22Rv1 (cell line): ENCODE measurements at regions not wholly inside any gene's neighbourhood (a gene's known extent, or its start where the extent isn't known, plus 50 kb on each side); places are given as distances from the start of the nearest gene placed in this dataset.
"Not testable (repeated sequence)": the region's sequence is repeated elsewhere in the genome, so short reads cannot be mapped to it uniquely, and the experiment has no call there.

Source experiments
- H3K27ac ChIP-seq: fragments of 450-650 bp; 2 replicates; pipeline ENCODE4 v1.5.1; 2017
- ZFX ChIP-seq: fragments of 450-650 bp; IDR thresholded peaks from 2 replicates; pipeline ENCODE4 v1.6.1; 2017; ENCODE audit warnings: antibody characterized with exemption, borderline replicate concordance
- TF ChIP-seq, protein P1 (sequence below): fragments of 450-650 bp; IDR thresholded peaks from 2 replicates; pipeline ENCODE4 v1.5.1; 2017; ENCODE audit warnings: mild to moderate bottlenecking

DNA sequence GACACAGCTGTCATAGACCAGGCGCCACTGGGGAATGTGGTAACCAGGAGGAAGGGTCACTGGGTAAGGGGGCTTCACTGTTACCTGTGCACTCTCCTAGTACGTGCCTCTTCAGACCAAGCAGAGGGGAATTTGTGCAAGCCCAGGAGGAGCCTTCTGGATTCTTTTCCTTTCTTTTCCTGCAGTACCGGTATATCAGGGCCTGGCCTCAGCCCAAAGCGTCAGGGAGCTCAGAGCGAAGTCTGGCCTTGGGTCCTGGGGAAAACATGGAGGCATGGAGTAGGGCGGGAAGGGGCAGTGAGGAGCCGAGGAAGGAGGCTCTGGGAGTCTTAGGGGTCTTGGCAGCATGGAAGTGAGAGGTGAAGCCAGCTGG is 133.6 kb upstream of the GDF10 start:
- TF ChIP-seq, protein P1, sequence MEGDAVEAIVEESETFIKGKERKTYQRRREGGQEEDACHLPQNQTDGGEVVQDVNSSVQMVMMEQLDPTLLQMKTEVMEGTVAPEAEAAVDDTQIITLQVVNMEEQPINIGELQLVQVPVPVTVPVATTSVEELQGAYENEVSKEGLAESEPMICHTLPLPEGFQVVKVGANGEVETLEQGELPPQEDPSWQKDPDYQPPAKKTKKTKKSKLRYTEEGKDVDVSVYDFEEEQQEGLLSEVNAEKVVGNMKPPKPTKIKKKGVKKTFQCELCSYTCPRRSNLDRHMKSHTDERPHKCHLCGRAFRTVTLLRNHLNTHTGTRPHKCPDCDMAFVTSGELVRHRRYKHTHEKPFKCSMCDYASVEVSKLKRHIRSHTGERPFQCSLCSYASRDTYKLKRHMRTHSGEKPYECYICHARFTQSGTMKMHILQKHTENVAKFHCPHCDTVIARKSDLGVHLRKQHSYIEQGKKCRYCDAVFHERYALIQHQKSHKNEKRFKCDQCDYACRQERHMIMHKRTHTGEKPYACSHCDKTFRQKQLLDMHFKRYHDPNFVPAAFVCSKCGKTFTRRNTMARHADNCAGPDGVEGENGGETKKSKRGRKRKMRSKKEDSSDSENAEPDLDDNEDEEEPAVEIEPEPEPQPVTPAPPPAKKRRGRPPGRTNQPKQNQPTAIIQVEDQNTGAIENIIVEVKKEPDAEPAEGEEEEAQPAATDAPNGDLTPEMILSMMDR = no peak
- TF ChIP-seq ZFX = no peak
- H3K27ac ChIP-seq = no peak overlapping the region

DNA sequence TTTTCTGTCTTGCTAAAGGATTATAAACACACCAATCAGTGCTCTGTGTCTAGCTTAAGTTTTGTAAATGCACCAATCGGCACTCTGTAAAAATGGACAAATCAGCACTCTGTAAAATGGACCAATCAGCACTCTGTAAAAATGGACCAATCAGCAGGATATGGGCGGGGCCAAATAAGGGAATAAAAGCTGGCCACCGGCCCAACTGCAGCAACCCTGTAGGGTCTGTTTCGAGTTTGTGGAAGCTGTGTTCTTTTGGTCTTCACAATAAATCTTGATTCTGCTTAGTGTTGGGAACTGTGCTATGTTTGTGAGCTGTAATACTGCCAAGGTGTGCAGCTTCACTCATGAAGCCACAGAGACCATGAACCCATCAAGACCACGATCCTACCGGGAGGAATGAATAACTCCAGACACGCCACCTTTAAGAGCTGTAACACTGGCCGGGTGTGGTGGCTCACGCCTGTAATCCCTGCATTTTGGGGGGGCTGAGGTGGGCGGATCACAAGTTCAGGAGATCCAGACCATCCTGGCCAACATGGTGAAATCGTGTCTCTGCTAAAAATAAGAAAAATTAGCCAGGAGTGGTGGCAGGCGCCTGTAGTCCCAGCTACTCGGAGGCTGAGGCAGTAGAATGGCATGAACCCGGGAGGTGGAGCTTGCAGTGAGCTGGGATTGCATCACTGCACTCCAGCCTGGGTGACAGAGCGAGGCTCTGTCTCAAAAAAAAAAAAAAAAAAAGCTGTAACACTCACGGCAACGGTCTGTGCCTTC is 133.0 kb upstream of the GDF10 start:
- not testable (repeated sequence) for H3K27ac ChIP-seq

DNA sequence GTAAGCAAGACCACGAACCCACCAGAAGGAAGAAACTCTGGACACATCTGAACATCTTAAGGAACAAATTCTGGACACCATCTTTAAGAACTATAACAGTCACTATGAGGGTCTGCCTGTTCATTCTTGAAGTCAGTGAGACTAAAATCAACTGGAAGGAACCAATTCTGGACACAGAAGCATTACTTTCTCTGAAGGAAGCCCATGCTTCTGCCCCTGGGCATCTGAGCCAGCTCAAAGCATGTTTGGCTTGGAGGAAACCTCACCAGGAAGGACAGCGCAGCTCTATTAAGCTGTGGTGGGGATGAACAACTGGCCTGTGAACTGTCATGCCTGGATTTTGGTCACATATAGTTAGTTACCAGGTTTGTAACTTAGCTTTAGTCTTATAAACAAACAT is 132.4 kb upstream of the GDF10 start:
- TF ChIP-seq, protein P1 = no peak
- H3K27ac ChIP-seq = no peak overlapping the region

DNA sequence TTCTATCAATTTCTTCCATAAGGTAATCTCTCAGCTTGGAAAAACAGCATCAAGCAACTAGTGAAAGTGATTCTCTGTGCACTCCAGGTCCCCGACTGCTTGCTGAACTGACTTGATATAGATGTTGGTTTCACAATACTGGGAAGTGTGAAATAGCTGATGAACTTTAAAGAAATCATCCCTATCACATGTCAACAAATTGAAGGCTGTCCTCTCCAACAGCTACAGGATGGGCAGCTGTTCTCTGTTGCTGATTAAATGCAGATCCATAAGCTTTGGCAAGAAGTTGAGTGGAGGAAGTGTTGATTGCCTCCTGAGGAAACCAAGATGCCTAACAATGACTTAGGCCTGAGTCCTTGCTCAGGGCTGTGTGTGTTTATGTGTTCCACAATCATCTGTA is 130.4 kb upstream of the GDF10 start:
- no peak for TF ChIP-seq ZFX
- TF ChIP-seq, protein P1 = no peak

DNA sequence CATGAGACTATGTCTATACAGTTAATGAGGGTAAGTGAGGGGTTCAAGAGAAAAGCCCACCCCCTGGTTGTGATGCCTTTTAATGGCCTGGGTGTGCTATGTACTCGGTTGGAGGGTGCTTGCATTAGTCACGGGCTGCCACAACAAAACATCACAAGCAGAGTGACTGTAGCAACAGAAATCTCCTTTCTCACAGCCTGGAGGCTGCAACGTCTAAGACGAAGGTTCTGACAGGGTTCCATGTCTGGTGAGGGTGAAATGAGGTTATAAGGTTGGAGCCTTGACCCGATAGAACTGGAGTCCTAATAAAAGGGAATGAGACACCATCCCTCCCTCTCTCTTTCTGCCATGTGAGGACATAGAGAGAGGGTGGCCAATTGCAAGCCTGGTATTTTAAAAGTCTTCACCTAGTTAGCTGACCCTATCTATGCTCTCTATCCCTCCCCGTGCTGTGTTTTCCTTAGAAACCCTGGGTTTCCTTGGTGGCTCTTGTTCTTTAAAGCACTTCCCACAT is 126.0 kb upstream of the GDF10 start:
- no peak for TF ChIP-seq ZFX
- TF ChIP-seq, protein P1 = no peak
- H3K27ac ChIP-seq = no peak overlapping the region

More for the DNA sequence above, 130.4 kb upstream of the GDF10 start:
- H3K27ac ChIP-seq = no peak overlapping the region

DNA sequence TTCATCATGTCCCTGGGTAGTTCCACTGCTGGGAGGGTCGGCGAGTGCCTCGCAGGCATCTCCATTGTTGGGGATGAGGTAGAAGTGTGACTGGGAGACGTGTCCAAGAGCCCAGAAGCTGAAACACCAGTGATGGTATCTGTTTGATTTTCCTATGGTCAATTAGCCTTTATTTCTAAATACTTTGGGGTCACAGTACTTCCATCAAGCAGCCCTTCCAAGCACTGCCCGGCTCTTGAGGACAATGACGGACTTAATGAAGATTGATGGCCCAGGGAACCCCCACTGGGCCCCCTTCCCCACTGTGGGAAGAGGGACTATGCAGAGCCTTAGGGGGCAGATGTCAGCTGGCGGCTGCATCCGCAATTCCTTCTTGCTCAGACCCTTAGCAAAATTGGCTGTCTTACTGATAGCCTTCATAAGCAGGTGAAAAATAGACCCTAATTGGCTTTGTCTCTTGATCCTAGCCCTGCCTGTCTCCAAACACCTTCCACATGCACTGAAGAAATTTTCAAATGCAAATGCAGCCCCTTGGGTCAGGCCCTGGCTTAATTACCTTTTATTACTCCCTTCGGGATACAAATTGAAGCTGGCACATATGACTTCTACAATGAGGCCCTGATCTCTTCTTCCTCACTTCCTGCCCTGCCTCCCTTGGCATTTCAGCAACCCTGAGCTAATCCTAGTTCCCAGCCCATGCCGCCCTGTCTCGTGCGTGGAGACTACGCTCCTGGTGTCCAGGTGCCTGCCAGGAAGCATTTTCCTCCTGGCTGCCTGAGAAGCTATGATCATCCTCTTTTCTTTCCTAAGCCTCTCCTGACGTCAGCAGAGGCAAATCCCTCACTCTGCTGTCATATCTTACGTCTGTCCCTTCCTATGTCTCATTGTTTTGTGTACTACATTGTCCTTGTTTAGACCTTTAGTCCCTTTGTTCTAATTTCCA is 124.5 kb upstream of the GDF10 start:
- H3K27ac ChIP-seq = no peak overlapping the region
- TF ChIP-seq ZFX = no peak
- TF ChIP-seq, protein P1 = no peak

DNA sequence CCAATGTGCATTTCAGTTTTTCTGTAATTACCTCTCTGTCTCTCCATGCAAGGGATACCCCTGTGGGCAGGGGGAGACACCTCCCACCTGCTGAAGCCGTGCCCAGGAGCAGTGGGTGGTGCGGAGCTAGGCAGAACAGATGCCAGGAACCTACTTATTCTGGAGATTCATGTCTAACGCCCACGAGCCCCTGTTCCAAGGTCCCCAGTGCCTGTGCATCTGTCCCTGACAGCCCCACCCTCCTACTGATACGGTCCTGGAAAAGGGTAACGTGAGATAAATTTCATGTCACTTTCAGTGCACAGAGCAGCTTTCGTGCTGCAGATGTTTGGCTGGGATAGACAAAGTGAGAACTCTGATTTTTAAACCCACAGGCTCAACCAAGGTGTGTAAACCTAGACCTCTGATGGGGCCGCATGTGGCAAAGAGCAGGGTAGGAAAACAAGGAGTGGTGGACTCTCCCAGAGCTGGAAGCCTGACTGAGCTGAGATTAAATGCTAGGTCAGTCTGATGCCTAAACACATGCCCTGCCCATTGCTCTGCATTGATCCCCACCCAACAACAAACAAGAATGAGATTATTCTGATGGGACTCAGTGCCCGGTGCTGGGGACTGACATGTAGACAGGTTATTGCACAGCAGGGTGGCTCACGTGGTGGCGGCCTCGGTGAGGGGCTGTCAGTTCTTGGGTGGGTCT is 123.6 kb upstream of the GDF10 start:
- no peak overlapping the region for H3K27ac ChIP-seq
- TF ChIP-seq, protein P1 = no peak
- no peak for TF ChIP-seq ZFX
